NCI-H2107 treated with DMSO at 0.1 percent for 48 hours (cell line): ENCODE measurements at regions not wholly inside any gene's neighbourhood (a gene's known extent, or its start where the extent isn't known, plus 50 kb on each side); places are given as distances from the start of the nearest gene placed in this dataset.

Source experiments
- DNase-seq: peaks from one replicate; lab custom pipeline; 2025; ENCODE audit not compliant: unreplicated experiment; lab: John Stamatoyannopoulos, UW

DNA sequence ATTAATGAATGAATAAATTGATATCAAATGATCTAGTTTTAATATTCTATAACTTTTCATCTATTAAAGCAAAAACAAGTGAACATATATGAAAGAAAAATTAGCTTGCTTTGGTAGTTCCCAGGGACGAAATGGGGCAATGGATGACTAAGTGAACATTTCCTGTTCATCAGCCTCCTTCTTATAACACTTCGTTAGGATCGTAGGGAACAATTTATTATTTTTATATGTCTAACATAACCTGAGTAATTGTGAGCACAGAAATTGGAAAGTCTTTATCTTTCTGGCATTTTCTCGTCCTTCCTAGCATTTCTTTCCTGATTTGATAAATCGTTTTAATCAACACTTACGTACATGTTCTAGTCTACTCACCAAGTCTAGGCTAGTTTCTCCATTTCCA, 59.1 kb upstream of the PPP1R3C start:
- DNase-seq: no peak

DNA sequence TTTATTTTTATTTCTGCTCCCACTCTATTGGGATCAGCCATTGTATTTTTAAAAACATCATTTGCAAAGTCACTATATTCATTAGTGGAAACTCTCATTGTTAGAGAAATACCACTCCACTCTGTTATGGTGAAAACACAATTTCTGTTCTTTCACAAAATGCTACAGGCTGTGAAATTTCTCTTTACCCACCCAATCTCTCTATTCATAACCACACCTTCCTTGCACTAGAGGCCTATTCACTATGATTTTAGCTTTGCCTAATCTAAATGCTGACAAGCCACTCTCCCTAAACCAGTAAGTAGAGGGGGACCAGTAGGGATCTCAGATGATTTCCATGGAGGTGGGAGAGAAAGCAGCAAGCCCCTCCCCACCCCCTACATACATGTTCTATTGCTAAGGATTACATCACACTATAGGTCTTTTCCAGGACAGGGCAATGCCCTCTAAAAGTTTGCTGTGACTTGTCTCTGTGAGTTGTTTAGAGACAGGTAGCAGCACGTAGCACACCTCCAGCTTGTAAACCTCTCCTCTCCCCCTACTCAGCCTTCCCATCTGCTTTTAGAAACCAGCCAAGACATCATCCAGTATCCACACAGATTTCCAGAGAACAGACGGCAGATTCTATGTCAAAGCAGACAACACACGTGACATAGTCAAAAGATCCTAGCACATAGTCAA, 58.3 kb upstream of the PPP1R3C start:
- no peak for DNase-seq

DNA sequence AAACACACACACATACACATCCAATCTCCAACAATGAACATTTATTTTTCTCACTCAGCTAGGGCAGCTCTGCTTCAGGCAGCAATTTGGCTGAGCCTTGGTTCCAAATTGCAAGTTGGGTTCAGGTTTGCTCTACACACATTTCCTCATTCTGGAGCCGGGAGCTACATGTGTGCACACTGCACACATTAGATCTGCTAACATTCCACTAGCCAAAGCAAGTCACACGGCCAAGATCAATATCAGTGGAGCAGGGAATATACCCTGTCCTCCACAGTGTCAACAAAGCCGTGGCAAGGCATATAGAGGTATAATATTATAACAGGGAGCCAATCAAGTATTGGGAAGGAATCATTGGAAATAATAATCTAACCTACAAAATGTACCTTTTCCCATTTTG, 57.5 kb upstream of the PPP1R3C start:
- DNase-seq: no peak

DNA sequence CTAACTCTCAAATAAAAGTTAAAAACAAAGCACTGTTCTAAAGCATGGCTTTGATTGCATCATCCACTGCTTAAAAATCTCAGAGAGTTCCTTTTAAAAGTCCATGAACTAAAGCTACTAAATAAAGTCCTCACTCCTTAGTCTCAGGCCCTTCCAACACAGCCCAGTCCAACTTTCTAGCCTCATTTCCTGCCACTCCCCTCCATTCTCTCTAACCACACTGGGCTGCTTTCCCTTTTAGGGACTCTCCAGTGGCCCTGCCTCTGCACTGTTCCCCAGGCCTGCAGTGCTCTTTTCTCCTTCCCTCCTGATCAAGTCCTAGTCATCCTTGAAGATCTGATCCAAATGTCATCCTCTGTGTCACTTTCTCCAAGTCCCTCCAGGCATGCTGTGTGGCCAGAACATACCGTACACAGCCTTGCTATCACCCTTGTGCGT, 56.9 kb upstream of the PPP1R3C start:
- no peak for DNase-seq

DNA sequence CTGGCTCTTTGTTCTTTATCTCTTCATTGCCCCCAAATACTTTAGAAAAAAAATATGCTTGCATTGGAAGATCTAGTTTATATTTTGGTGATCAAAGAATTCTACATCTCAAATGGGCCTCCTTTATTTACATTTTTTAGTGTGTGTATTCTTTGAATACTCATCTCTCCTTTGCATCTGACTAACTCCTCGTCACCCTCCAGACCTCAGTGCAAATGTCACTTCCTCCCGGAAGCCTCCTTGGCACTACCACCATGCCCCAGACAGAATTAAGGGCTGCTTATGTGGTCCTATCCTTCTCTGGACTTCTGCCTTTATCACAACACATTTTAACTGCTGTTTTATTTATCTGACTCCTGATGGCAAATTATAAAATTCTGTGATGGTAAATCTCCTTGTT, 52.0 kb upstream of the PPP1R3C start:
- DNase-seq: no peak

DNA sequence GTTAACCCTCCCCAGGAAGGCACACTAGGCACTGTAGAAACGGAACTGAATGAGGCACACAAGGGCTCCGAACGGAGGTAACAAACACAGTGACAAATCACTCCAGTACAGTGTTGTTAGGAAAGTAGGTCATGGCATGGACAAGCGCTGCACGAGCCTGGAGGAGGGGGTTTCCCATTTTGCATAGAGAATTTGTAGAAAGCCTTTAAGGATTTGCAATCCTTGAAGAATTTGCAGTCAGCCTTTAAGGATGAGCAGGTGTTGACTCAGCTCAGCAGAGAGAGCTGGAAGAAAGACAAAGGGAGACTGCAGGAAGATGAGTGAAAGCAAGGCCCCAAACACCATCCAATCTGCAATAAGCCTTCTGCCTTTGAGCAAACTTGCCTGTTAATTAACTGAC, 51.1 kb upstream of the PPP1R3C start:
- DNase-seq: no peak

DNA sequence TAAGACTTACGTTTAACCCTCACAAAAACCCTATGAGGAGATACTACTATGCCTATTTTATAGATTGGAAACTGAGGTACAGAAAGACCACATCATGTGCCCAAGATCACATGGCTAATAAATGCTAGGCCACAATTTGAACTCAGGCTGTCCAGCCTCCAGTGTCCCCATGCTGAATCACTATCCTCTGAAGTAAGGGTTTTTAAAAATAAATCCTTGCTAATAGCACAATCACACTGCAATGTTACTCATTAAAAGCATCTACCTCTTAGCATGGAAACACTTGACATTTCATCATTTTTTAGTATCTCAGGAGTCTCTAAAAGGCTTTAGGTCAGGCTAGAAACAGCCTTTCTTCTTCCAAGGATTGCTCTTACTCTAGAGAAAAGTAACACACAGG, 50.0 kb upstream of the PPP1R3C start:
- DNase-seq: no peak
